Transverse colon (tissue), 3 donors: ENCODE measurements at regions not wholly inside any gene's neighbourhood (a gene's known extent, or its start where the extent isn't known, plus 50 kb on each side); places are given as distances from the start of the nearest gene placed in this dataset.

Experiments
- CTCF ChIP-seq, 5 experiments: fragments of 200-600 bp in 3 of 5; fragments of 450-650 bp in 2 of 5; sonication (generic) in 3 of 5; IDR thresholded peaks; 1 replicate in 2 of 5; 2 replicates in 3 of 5; pipeline ENCODE4 v1.5.1; 2016 to 2017; ENCODE audit warnings: antibody characterized with exemption in 5 of 5, inconsistent platforms in 3 of 5, mild to moderate bottlenecking in 2 of 5, moderate library complexity in 1 of 5
- POLR2A ChIP-seq: fragments of 450-650 bp; IDR thresholded peaks from one replicate; pipeline ENCODE4 v1.6.1; 2016; ENCODE audit warnings: antibody characterized with exemption, mild to moderate bottlenecking, moderate library complexity

- no peak for TF ChIP-seq POLR2A
- TF ChIP-seq CTCF (IDR thresholded peaks at IDR 0.05) = no peak
Measured at GRCh38 chr2:201542291-201542690, 90.8 kb downstream of the STRADB start.
